Chondrocyte (in vitro differentiated cells): ENCODE measurements at regions not wholly inside any gene's neighbourhood (a gene's known extent, or its start where the extent isn't known, plus 50 kb on each side); places are given as distances from the start of the nearest gene placed in this dataset.
"Not testable (repeated sequence)": the region's sequence is repeated elsewhere in the genome, so short reads cannot be mapped to it uniquely, and the experiment has no call there.

Experiments used
- DNase-seq: peaks from one replicate; pipeline ENCODE4 v3.0.0; 2021; ENCODE audit warnings: mixed read lengths, low spot score
- H3K27ac Mint-ChIP-seq: one replicate; pipeline ENCODE4 v1.8.0; 2021; ENCODE audit warnings: mild to moderate bottlenecking, moderate library complexity, mixed read lengths; ENCODE audit not compliant: unreplicated experiment
- H3K27me3 Mint-ChIP-seq: 2 replicates; pipeline ENCODE4 v1.8.0; 2021; ENCODE audit warnings: low read depth, mixed read lengths
- H3K36me3 Mint-ChIP-seq: 2 replicates; pipeline ENCODE4 v1.8.0; 2021; ENCODE audit warnings: low read depth, mixed read lengths
- H3K4me1 Mint-ChIP-seq: 2 replicates; pipeline ENCODE4 v1.8.0; 2021; ENCODE audit warnings: low read depth, mild to moderate bottlenecking, mixed read lengths
- H3K4me3 Mint-ChIP-seq: one replicate; pipeline ENCODE4 v1.8.0; 2021; ENCODE audit warnings: mild to moderate bottlenecking, moderate library complexity, mixed read lengths; ENCODE audit not compliant: unreplicated experiment
- H3K9me3 Mint-ChIP-seq: 2 replicates; pipeline ENCODE4 v1.8.0; 2021; ENCODE audit warnings: low read depth, mixed read lengths

GRCh38 chr1:149665528-149665927 lies 81.9 kb downstream of the PPIAL4C start:
- not testable (repeated sequence) for H3K27me3 Mint-ChIP-seq, H3K9me3 Mint-ChIP-seq, H3K4me1 Mint-ChIP-seq, H3K27ac Mint-ChIP-seq, H3K36me3 Mint-ChIP-seq, DNase-seq, H3K4me3 Mint-ChIP-seq

GRCh38 chr1:149673231-149673909 lies 89.7 kb downstream of the PPIAL4C start:
- not testable (repeated sequence) for H3K4me3 Mint-ChIP-seq, H3K27me3 Mint-ChIP-seq, H3K36me3 Mint-ChIP-seq, H3K4me1 Mint-ChIP-seq, DNase-seq, H3K27ac Mint-ChIP-seq, H3K9me3 Mint-ChIP-seq

- not testable (repeated sequence) for H3K27me3 Mint-ChIP-seq, H3K27ac Mint-ChIP-seq, H3K9me3 Mint-ChIP-seq
These were observed 91.3 kb downstream of the PPIAL4C start for GRCh38 chr1:149674921-149675320.

GRCh38 chr1:149677359-149677758 lies 93.7 kb downstream of the PPIAL4C start:
- DNase-seq, H3K27ac Mint-ChIP-seq, H3K4me3 Mint-ChIP-seq, H3K9me3 Mint-ChIP-seq, H3K27me3 Mint-ChIP-seq, H3K4me1 Mint-ChIP-seq, H3K36me3 Mint-ChIP-seq: not testable (repeated sequence)

More at GRCh38 chr1:149674921-149675320, 91.3 kb downstream of the PPIAL4C start:
- H3K4me1 Mint-ChIP-seq, H3K36me3 Mint-ChIP-seq, DNase-seq, H3K4me3 Mint-ChIP-seq: not testable (repeated sequence)

- not testable (repeated sequence) for H3K36me3 Mint-ChIP-seq, H3K27ac Mint-ChIP-seq, H3K27me3 Mint-ChIP-seq, DNase-seq, H3K4me3 Mint-ChIP-seq, H3K9me3 Mint-ChIP-seq, H3K4me1 Mint-ChIP-seq
These were observed 95.8 kb upstream of the FCGR1A start for GRCh38 chr1:149686593-149687238.

GRCh38 chr1:149691399-149691798 lies 91.1 kb upstream of the FCGR1A start:
- not testable (repeated sequence) for H3K9me3 Mint-ChIP-seq, H3K36me3 Mint-ChIP-seq, H3K27ac Mint-ChIP-seq, H3K27me3 Mint-ChIP-seq, H3K4me3 Mint-ChIP-seq, DNase-seq, H3K4me1 Mint-ChIP-seq

- not testable (repeated sequence) for H3K36me3 Mint-ChIP-seq, H3K9me3 Mint-ChIP-seq, H3K4me1 Mint-ChIP-seq, H3K4me3 Mint-ChIP-seq, H3K27ac Mint-ChIP-seq, H3K27me3 Mint-ChIP-seq, DNase-seq
These were observed 89.5 kb upstream of the FCGR1A start for GRCh38 chr1:149692804-149693539.

GRCh38 chr1:149695066-149695465 lies 87.4 kb upstream of the FCGR1A start:
- H3K4me1 Mint-ChIP-seq, H3K27me3 Mint-ChIP-seq, DNase-seq, H3K36me3 Mint-ChIP-seq, H3K27ac Mint-ChIP-seq, H3K4me3 Mint-ChIP-seq, H3K9me3 Mint-ChIP-seq: not testable (repeated sequence)

GRCh38 chr1:149700220-149700619 lies 82.3 kb upstream of the FCGR1A start:
- not testable (repeated sequence) for H3K27me3 Mint-ChIP-seq, H3K36me3 Mint-ChIP-seq, DNase-seq, H3K4me1 Mint-ChIP-seq, H3K4me3 Mint-ChIP-seq, H3K27ac Mint-ChIP-seq, H3K9me3 Mint-ChIP-seq

GRCh38 chr1:149700677-149701567 lies 81.6 kb upstream of the FCGR1A start:
- H3K9me3 Mint-ChIP-seq, H3K36me3 Mint-ChIP-seq, DNase-seq, H3K27me3 Mint-ChIP-seq, H3K27ac Mint-ChIP-seq, H3K4me3 Mint-ChIP-seq, H3K4me1 Mint-ChIP-seq: not testable (repeated sequence)

GRCh38 chr1:149708192-149708853 lies 74.2 kb upstream of the FCGR1A start:
- not testable (repeated sequence) for H3K9me3 Mint-ChIP-seq, H3K4me1 Mint-ChIP-seq, DNase-seq, H3K27me3 Mint-ChIP-seq, H3K36me3 Mint-ChIP-seq
- H3K27ac Mint-ChIP-seq, result peak overlapping the region; percentile 68
- peak overlapping the region; percentile 51 for H3K4me3 Mint-ChIP-seq

- H3K36me3 Mint-ChIP-seq, H3K9me3 Mint-ChIP-seq, H3K4me3 Mint-ChIP-seq, DNase-seq, H3K27ac Mint-ChIP-seq, H3K27me3 Mint-ChIP-seq, H3K4me1 Mint-ChIP-seq: not testable (repeated sequence)
These were observed 70.8 kb upstream of the FCGR1A start for GRCh38 chr1:149711651-149712050.
